HEK293 (cell line): ENCODE measurements at regions not wholly inside any gene's neighbourhood (a gene's known extent, or its start where the extent isn't known, plus 50 kb on each side); places are given as distances from the start of the nearest gene placed in this dataset.

ENCODE experiments used
- KLF10 ChIP-seq: fragments of 450-650 bp; IDR thresholded peaks from 2 replicates; pipeline ENCODE4 v1.5.1; 2018; ENCODE audit warnings: missing biosample characterization, mild to moderate bottlenecking, missing genetic modification characterization
- ZBTB7A ChIP-seq: fragments of 450-650 bp; formaldehyde crosslinking; IDR thresholded peaks from 2 replicates; pipeline ENCODE4 v1.5.1; 2016; ENCODE audit warnings: low read depth, missing biosample characterization, missing genetic modification characterization
- ZNF138 ChIP-seq: fragments of 450-650 bp; formaldehyde crosslinking; IDR thresholded peaks from 2 replicates; pipeline ENCODE4 v1.5.1; 2016; ENCODE audit warnings: missing biosample characterization, missing genetic modification characterization, borderline replicate concordance
- ZNF76 ChIP-seq: fragments of 450-650 bp; formaldehyde crosslinking; IDR thresholded peaks from 2 replicates; pipeline ENCODE4; 2016; ENCODE audit warnings: low read depth, missing biosample characterization, missing genetic modification characterization, borderline replicate concordance
- ZNF785 ChIP-seq: fragments of 450-650 bp; formaldehyde crosslinking; IDR thresholded peaks from 2 replicates; pipeline ENCODE4 v1.5.1; 2016; ENCODE audit warnings: missing biosample characterization, missing genetic modification characterization
- TF ChIP-seq, protein P1 (sequence below): fragments of 450-650 bp; formaldehyde crosslinking; IDR thresholded peaks from 2 replicates; pipeline ENCODE4 v1.5.1; 2016; ENCODE audit warnings: missing biosample characterization, missing genetic modification characterization

DNA sequence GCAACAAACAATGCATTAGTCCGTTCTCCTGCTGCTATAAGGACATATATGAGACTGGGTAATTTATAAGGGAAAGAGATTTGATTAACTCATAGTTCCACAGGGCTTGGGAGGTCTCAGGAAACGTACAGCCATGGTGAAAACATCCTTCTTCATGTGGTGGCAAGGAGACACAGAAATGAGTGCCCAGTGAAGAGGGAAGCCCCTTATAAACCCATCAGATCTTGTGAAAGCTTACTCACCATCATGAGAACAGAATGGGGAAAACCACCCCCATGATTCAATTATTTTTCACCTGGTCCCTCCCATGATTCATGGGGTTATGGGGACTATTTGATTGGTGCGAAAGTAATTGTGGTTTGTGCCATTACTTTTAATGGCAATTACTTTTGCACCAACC lies 655.8 kb upstream of the SEMA6A start:
- TF ChIP-seq ZNF785 (tag by site-specific recombination) (no peak), KLF10 (tag by site-specific recombination) (no peak), ZNF76 (tag by site-specific recombination) (no peak), ZBTB7A (no peak), ZNF138 (tag by site-specific recombination) (no peak)
- TF ChIP-seq, protein P1, sequence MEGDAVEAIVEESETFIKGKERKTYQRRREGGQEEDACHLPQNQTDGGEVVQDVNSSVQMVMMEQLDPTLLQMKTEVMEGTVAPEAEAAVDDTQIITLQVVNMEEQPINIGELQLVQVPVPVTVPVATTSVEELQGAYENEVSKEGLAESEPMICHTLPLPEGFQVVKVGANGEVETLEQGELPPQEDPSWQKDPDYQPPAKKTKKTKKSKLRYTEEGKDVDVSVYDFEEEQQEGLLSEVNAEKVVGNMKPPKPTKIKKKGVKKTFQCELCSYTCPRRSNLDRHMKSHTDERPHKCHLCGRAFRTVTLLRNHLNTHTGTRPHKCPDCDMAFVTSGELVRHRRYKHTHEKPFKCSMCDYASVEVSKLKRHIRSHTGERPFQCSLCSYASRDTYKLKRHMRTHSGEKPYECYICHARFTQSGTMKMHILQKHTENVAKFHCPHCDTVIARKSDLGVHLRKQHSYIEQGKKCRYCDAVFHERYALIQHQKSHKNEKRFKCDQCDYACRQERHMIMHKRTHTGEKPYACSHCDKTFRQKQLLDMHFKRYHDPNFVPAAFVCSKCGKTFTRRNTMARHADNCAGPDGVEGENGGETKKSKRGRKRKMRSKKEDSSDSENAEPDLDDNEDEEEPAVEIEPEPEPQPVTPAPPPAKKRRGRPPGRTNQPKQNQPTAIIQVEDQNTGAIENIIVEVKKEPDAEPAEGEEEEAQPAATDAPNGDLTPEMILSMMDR: no peak
